ENCODE measurements at regions not wholly inside any gene's neighbourhood (a gene's known extent, or its start where the extent isn't known, plus 50 kb on each side); places are given as distances from the start of the nearest gene placed in this dataset.

DNA sequence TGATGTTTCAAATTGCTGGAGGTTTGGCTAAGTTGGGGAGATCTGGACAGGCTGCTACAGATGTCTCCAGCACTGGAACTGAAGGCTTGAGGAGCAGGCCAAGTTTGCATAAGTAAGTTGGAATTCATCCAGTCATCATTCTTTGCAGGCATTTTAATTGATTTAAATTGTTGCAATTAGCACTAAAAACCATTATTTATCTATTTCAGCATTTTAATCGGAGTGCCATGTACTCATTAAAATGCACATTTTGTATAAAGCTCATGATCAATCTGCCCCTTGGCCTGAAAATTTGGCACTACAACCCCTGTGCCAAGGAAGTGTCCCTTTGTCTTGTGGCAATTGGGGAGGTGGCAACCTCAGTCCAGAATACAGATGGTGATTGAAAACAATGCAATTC is 320.2 kb downstream of the MAT2B start:
- TF ChIP-seq, protein P1, sequence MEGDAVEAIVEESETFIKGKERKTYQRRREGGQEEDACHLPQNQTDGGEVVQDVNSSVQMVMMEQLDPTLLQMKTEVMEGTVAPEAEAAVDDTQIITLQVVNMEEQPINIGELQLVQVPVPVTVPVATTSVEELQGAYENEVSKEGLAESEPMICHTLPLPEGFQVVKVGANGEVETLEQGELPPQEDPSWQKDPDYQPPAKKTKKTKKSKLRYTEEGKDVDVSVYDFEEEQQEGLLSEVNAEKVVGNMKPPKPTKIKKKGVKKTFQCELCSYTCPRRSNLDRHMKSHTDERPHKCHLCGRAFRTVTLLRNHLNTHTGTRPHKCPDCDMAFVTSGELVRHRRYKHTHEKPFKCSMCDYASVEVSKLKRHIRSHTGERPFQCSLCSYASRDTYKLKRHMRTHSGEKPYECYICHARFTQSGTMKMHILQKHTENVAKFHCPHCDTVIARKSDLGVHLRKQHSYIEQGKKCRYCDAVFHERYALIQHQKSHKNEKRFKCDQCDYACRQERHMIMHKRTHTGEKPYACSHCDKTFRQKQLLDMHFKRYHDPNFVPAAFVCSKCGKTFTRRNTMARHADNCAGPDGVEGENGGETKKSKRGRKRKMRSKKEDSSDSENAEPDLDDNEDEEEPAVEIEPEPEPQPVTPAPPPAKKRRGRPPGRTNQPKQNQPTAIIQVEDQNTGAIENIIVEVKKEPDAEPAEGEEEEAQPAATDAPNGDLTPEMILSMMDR (IDR thresholded peaks at IDR 0.05), result no peak
- no peak for TF ChIP-seq EZH2 (IDR thresholded peaks at IDR 0.05; ENCODE audit: borderline replicate concordance, insufficient read depth, low read depth, low read length, poor library complexity, severe bottlenecking)
